Cerebellar cortex (tissue), 1 donor: ENCODE measurements at regions not wholly inside any gene's neighbourhood (a gene's known extent, or its start where the extent isn't known, plus 50 kb on each side); places are given as distances from the start of the nearest gene placed in this dataset.
A peak's percentile ranks its signal among the peaks of the same experiment; 100 is the strongest.
"Not testable (repeated sequence)": the region's sequence is repeated elsewhere in the genome, so short reads cannot be mapped to it uniquely, and the experiment has no call there.

ENCODE experiments used
- DNase-seq: peaks from one replicate; pipeline ENCODE4 v3.0.0-alpha.2; 2015; ENCODE audit warnings: low spot score

DNA sequence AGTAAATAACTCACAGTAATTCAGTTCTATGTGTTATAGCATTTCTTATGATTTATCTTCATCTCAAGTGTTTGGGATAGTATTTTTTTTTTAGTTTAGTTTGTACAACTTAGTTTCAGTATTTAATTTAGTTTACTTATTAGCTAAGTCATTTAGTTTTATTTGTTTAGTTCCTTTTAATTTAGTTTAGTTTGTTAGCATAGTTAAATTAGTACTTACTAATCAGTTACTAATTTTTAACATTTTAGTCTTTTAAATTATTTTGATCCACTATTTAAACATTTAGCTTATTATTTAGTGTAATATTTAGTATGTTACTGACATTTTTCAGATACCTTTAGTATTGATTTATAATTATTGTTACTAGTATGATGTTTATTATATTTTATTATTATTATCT lies 85.2 kb upstream of the SIPA1L2 start:
- DNase-seq = no peak

- not testable (repeated sequence) for DNase-seq
Observed at GRCh38 chr1:232717911-232718310, 87.3 kb upstream of the MAP10 start.

DNA sequence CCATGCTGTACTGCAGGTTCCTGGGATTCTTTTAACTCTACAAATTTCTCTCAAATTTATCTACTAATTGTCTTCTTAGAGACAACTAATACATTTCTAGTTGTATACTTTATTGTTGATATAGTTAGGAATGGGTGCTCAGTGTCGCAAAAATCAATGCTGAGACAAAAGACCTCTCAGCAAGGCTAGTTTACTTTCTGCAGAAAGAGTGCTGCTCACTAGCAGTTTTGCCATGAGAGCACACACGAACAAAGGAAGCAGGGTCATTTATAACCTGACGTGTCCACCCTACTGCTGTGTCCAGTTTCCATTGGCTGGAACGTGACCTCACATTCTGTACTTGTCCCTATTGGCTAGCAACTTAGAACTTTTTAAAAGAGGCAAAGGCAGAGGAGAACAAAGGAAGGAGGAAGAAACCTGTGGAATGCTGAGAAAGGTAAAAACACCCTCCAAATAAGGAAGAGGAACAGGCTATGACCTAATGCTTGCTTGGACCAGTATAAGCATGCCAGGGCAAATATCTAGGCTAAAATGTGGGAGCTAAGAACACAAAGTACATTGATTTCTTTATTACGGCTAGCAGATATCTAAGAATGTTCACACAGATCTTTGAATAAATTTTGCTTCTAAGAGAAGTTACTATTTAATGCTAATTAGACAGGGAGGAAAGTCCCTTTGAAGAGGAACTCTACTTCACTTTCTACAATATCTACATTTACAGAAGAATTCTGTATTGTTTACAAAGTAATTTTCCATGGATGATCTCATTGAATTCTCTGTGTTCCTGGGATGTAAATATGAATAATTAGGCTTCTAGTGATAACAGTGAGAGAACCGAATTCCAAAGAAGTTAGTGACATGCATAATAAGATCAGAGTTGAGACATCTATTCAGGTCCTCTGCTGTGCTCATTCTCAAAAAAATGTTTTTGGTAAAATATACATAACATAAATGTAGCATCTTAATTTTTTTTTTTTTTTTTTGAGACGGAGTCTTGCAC lies 86.0 kb upstream of the MAP10 start:
- no peak for DNase-seq

- no peak for DNase-seq
Observed at GRCh38 chr1:232722626-232723025, 82.6 kb upstream of the MAP10 start.

GRCh38 chr1:232725305-232726047 lies 79.7 kb upstream of the MAP10 start:
- DNase-seq = no peak

DNA sequence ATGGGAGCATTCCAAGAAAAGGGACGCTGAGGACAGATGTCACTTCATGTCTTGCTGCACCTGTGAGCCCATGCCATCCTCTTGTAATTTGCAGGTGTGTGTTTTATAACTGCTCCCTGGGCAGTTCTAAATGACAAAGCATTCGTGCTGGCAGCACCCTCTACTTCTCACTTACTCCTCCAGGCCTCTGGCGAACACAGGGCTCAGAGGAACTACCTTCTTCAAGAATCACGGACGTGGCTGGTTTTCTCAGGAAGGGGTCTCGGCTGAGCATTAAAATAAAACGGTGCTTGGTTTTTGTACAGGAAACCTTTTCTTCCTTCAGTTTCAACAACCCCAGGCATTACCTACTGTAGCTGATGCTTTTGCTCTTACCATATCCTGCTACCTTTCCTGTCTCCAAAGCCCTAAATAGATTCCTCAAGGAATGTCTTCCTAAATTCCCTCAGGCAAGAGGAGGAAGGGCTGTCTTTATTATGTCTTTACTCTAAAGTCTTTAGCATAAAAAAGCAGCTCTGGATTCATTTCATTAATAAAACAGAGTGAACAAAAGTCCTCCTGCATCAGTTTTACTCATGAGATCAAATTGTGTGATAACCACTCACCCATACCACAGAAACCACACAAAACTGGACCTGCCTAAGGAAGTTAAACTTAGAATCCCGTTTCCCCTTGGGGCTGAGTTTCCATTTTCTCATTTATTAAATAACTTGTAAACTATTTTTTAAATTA lies 79.0 kb upstream of the MAP10 start:
- DNase-seq = no peak

GRCh38 chr1:232728507-232729263 lies 76.5 kb upstream of the MAP10 start:
- no peak for DNase-seq

- DNase-seq = no peak
Observed at GRCh38 chr1:232732344-232732910, 72.8 kb upstream of the MAP10 start.

GRCh38 chr1:232737917-232738316 lies 67.3 kb upstream of the MAP10 start:
- peak; percentile 2 for DNase-seq

DNA sequence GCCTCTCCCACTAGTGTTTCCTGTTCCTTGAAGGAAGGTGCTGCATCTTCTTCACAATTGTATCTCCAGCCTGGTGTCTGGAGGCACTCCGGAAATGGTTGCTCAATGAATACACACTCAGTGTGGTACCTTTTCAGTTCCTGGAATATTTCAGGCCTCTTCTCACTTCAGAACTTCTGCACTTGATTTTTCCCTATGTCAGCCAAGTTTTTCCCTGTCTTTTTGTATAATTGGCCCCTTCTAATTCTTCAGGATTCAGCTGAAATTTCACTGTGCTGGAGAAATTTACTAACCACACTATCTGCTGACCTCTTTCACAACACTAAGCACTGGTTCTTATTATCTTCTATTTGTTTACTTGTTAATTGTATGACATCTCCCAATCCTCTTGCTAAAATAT lies 61.2 kb upstream of the MAP10 start:
- no peak for DNase-seq

DNA sequence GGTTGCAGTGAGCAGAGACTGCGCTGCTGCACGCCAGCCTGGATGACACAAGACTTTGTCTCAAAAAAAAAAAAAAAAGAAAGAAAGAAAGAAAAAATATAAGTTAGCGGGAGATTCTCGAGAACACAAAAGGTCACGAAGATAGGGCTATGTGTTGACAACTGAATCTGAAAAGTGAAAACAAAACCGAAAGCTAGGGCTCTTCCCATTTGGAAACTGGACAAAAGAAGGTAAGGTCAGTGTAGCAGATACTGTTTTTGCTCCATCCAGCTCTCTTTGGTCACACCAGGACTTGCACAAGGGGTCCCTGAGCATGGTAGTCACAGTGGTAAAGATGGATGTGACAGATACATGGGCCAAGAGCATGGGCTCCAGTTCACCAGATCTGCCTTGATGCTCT lies 60.4 kb upstream of the MAP10 start:
- DNase-seq = no peak

- not testable (repeated sequence) for DNase-seq
Observed at GRCh38 chr1:232745698-232746097, 59.5 kb upstream of the MAP10 start.

GRCh38 chr1:232748910-232749368 lies 56.3 kb upstream of the MAP10 start:
- no peak for DNase-seq

DNA sequence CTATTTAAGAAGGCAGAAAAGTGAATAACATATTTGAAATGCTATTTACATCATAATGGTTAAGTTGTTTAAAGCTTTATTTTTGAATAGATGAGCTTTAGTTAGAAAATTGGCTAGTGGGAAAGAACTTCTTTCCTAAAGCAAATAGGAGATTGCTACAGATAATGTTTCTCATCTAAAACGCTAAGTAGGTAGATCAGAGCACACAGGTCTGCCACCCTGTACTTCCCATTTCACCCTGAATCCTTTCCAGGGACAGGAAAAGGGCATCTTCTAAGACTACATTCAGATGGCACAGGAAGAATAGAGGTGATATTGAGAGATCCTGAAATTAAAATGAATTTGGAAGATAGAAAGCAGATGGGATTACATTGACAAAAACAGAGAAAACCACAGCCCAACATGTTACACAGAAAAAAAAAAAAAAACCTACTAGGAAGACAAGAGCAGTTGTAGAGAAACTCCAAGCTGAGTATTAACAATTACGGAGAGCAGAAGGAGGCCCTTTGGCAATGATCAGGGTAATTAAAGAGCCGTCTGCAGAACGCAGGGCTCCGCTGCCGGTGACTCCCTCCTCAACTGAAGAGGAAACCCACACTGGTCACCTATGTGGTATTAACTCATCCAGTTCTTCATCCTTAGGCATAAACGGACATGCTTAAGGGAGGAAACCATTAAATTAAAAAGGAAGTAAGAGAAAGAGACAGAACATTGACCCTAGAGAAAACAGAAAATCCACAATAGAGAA lies 53.6 kb upstream of the MAP10 start:
- peak; percentile 1 for DNase-seq

DNA sequence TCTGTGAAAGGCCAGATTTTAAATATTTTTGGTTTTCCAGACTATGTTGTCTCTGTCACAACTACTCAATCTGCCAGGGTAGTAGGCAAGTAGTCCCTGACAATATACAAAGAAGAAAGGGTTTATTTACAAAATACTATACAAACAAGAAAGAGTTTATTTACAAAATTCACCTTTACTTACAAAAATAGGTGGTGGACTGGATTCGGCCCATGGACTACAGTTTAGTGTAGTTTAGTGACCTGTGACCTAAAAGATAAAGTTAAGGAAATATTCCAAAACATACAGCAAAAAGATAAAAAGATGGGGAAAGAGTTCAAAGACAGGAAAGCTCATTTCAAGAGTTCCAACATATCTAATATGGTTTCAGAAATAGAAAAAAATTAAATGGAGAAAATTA lies 52.9 kb upstream of the MAP10 start:
- no peak for DNase-seq

- no peak for DNase-seq
Observed at GRCh38 chr1:232754930-232755329, 50.3 kb upstream of the MAP10 start.
